Endothelial cell of umbilical vein (primary cell): ENCODE measurements at regions not wholly inside any gene's neighbourhood (a gene's known extent, or its start where the extent isn't known, plus 50 kb on each side); places are given as distances from the start of the nearest gene placed in this dataset.

ENCODE experiments used
- BruUV-seq: library from RNA; stranded (reverse); fragments of 400-500 nt; replicated peaks from 2 replicates; lab custom pipeline; 2021; lab: Mats Ljungman, UMichigan
- CTCF ChIA-PET: fragments of 300-600, 350-600 bp; sonication (Branson Sonifier 250); formaldehyde crosslinking; loops from one replicate; lab custom pipeline; 2021; ENCODE audit warnings: antibody characterized with exemption, inconsistent platforms; lab: Charles Lee
- POLR2A ChIA-PET: fragments of 300-600, 350-600 bp; sonication (Branson Sonifier 250); formaldehyde crosslinking; loops from one replicate; lab custom pipeline; 2021; ENCODE audit warnings: antibody characterized with exemption, inconsistent platforms; lab: Charles Lee
- DNase-seq: peaks from one replicate; pipeline ENCODE4 v3.0.0-alpha.2; 2011; ENCODE audit warnings: low read depth, low spot score
- FAIRE-seq: peaks from 2 replicates; lab custom pipeline; 2011; peaks lifted over from hg19 to GRCh38; lab: Jason Lieb, UNC
- H2AFZ ChIP-seq: 2 replicates; pipeline ENCODE4 v1.6.0; 2012; ENCODE audit warnings: low read depth, low read length, control low read depth, inconsistent platforms
- H3K27ac ChIP-seq: 2 replicates; pipeline ENCODE4 v1.5.1; 2011; ENCODE audit warnings: low read depth, mild to moderate bottlenecking, control low read depth, low read length, moderate library complexity; ENCODE audit not compliant: insufficient read depth
- H3K27me3 ChIP-seq, 2 experiments: 2 replicates each; pipeline versions ENCODE4 v1.6.0 to v1.6.1; 2011; ENCODE audit warnings: low read length in 2 of 2, mixed read lengths in 1 of 2; ENCODE audit not compliant: control insufficient read depth in 2 of 2, insufficient read depth in 2 of 2
- H3K36me3 ChIP-seq, 2 experiments: 2 replicates in 1 of 2; 3 replicates in 1 of 2; pipeline ENCODE4 v1.5.1; 2011; ENCODE audit warnings: low read length in 2 of 2, mild to moderate bottlenecking in 1 of 2, moderate library complexity in 1 of 2; ENCODE audit not compliant: control insufficient read depth in 2 of 2, insufficient read depth in 2 of 2; ENCODE audit errors: extremely low read depth in 1 of 2
- H3K4me1 ChIP-seq: 3 replicates; pipeline ENCODE4 v1.5.1; 2011; ENCODE audit warnings: mild to moderate bottlenecking, low read length; ENCODE audit not compliant: control insufficient read depth, insufficient read depth; ENCODE audit errors: extremely low read depth
- H3K4me2 ChIP-seq: 2 replicates; pipeline ENCODE4 v1.6.1; 2011; ENCODE audit warnings: low read length, control low read depth, mixed read lengths; ENCODE audit not compliant: insufficient read depth
- H3K4me3 ChIP-seq, 3 experiments: fragments of 200-600 bp in 1 of 3; sonication (generic), shearing (Covaris generic) in 1 of 3; replicated peaks in 1 of 3; 2 replicates each; pipeline ENCODE4 v1.5.1; 2011 to 2016; ENCODE audit warnings: control low read depth in 3 of 3, low read length in 3 of 3, mild to moderate bottlenecking in 2 of 3, inconsistent platforms in 1 of 3, low read depth in 1 of 3, moderate library complexity in 1 of 3; ENCODE audit not compliant: insufficient read depth in 1 of 3
- H3K79me2 ChIP-seq: 2 replicates; pipeline ENCODE4 v1.6.0; 2012; ENCODE audit warnings: low read length, inconsistent platforms; ENCODE audit not compliant: control insufficient read depth, insufficient read depth
- H3K9ac ChIP-seq: replicated peaks from 2 replicates; pipeline ENCODE3; 2011; ENCODE audit warnings: low read length, control low read depth; ENCODE audit not compliant: insufficient read depth; ENCODE audit errors: extremely low read depth
- H3K9me1 ChIP-seq: replicated peaks from 3 replicates; pipeline ENCODE4 v1.6.0; 2011; ENCODE audit warnings: mild to moderate bottlenecking, low read length; ENCODE audit not compliant: control insufficient read depth, insufficient read depth; ENCODE audit errors: extremely low read depth
- H3K9me3 ChIP-seq: replicated peaks from 2 replicates; pipeline ENCODE4 v1.5.1; 2012; ENCODE audit warnings: low read length, inconsistent platforms; ENCODE audit not compliant: control insufficient read depth, insufficient read depth
- H4K20me1 ChIP-seq: replicated peaks from 2 replicates; pipeline ENCODE3; 2011; ENCODE audit warnings: mild to moderate bottlenecking, low read length; ENCODE audit not compliant: control insufficient read depth, insufficient read depth; ENCODE audit errors: extremely low read depth
- CTCF ChIP-seq, 2 donors: IDR thresholded peaks; 1 replicate in 1 of 2; 2 replicates in 1 of 2; pipeline ENCODE4 v1.5.1; 2011; ENCODE audit warnings: low read length in 2 of 2, mild to moderate bottlenecking in 2 of 2, moderate library complexity in 2 of 2, control low read depth in 1 of 2, inconsistent platforms in 1 of 2, low read depth in 1 of 2; ENCODE audit not compliant: insufficient read depth in 1 of 2; ENCODE audit errors: extremely low read depth in 1 of 2
- EZH2 ChIP-seq: IDR thresholded peaks from 2 replicates; pipeline ENCODE4 v1.6.1; 2012; ENCODE audit warnings: borderline replicate concordance, low read depth, mild to moderate bottlenecking, moderate library complexity, low read length, inconsistent platforms; ENCODE audit not compliant: severe bottlenecking
- FOS ChIP-seq: IDR thresholded peaks from 2 replicates; pipeline ENCODE4 v1.6.1; 2011; ENCODE audit warnings: mild to moderate bottlenecking, low read length, moderate library complexity, borderline replicate concordance; ENCODE audit not compliant: insufficient read depth
- GATA2 ChIP-seq: IDR thresholded peaks from 2 replicates; pipeline ENCODE4 v1.7.0; 2011; ENCODE audit warnings: low read depth, mild to moderate bottlenecking, moderate library complexity, mixed read lengths, low read length; ENCODE audit not compliant: insufficient read length, insufficient read depth
- JUN ChIP-seq: IDR thresholded peaks from 2 replicates; pipeline ENCODE4 v1.6.1; 2011; ENCODE audit warnings: borderline replicate concordance, low read depth; ENCODE audit not compliant: insufficient read length, insufficient read depth
- MAX ChIP-seq: IDR thresholded peaks from 2 replicates; pipeline ENCODE4 v1.6.1; 2011; ENCODE audit not compliant: insufficient read depth, insufficient read length
- MYC ChIP-seq: IDR thresholded peaks from one replicate; pipeline ENCODE4 v1.6.1; 2011; ENCODE audit warnings: mild to moderate bottlenecking, low read depth, low read length
- POLR2A ChIP-seq: IDR thresholded peaks from 2 replicates; pipeline ENCODE4 v1.6.1; 2012; ENCODE audit warnings: low read depth, mild to moderate bottlenecking, control low read depth, low read length
- POLR2AphosphoS5 ChIP-seq: IDR thresholded peaks from 2 replicates; pipeline ENCODE4 v1.6.1; 2012; ENCODE audit warnings: low read depth, mild to moderate bottlenecking, control low read depth, low read length, moderate library complexity; ENCODE audit not compliant: insufficient read depth
- dilution Hi-C: fragments of 300-500 bp; cut with MboI; formaldehyde crosslinking; loops from one replicate; pipeline ENCODE4 v1.15.0; 2019; ENCODE audit warnings: low sequenced_read_pairs; ENCODE audit not compliant: extremely low pct_ligation_motif_present
- intact Hi-C: fragments of 100-400 bp; cut with micrococcal nuclease; formaldehyde crosslinking; loops from one replicate; pipeline ENCODE4 v1.10.0; 2022

GRCh38 chr1:58919959-58920321, 136.1 kb upstream of the JUN start:
- H3K36me3 ChIP-seq: no peaks in the 10 kb centered on the region
- no peak for TF ChIP-seq POLR2A
- TF ChIP-seq MAX: no peak
- no peak for TF ChIP-seq JUN
- no peak for TF ChIP-seq MYC
- TF ChIP-seq POLR2AphosphoS5: no peak
- TF ChIP-seq EZH2: no peak
- TF ChIP-seq GATA2: no peak
- no peak for TF ChIP-seq CTCF (IDR thresholded peaks at IDR 0.05; ENCODE audit: extremely low read depth in 1 of 2, insufficient read depth in 1 of 2, low read depth in 1 of 2, low read length in 2 of 2)
- TF ChIP-seq FOS: no peak
- no peak overlapping the region for H3K9ac ChIP-seq
- no peaks in the 10 kb centered on the region for H3K27me3 ChIP-seq
- POLR2A ChIA-PET: no interaction called here
- FAIRE-seq: no peak
- H2AFZ ChIP-seq: no peak overlapping the region
- H4K20me1 ChIP-seq: no peaks in the 10 kb centered on the region
- H3K27ac ChIP-seq: no peak overlapping the region
- no peak for DNase-seq
- no peaks in the 10 kb centered on the region for H3K79me2 ChIP-seq
- H3K4me1 ChIP-seq: no peaks in the 10 kb centered on the region
- CTCF ChIA-PET: interaction anchor here (0.9 to 1.0 kb wide), 2 partner anchors 258 to 779 kb away, joined by 3 read pairs; no protein-coding TSS in a partner anchor
- intact Hi-C loops: no loop called here
- dilution Hi-C loops: no loop called here
- H3K4me3 ChIP-seq: no peak overlapping the region
- BruUV-seq: no TSS peak
- H3K9me1 ChIP-seq: no peaks in the 10 kb centered on the region
- no peaks in the 10 kb centered on the region for H3K9me3 ChIP-seq
- H3K4me2 ChIP-seq: no peak overlapping the region
